HepG2 (cell line): ENCODE measurements at regions not wholly inside any gene's neighbourhood (a gene's known extent, or its start where the extent isn't known, plus 50 kb on each side); places are given as distances from the start of the nearest gene placed in this dataset.

ENCODE experiments used
- ATAC-seq: fragments of 200-7000 bp; cut with Tn5 transposase; 3 replicates; pipeline ENCODE4 v1.9.1; 2020; ENCODE audit warnings: mild to moderate bottlenecking, moderate library complexity
- BruUV-seq: library from RNA; stranded (reverse); fragments of 400-500 nt; replicated peaks from 2 replicates; lab custom pipeline; 2021; lab: Mats Ljungman, UMichigan
- CTCF ChIA-PET: fragments of 300-600 bp; formaldehyde crosslinking; extraction: SDS; loops from one replicate; lab custom pipeline; 2021; ENCODE audit warnings: low total read pairs, inconsistent platforms, low intra/inter-chr PET ratio; lab: Yijun Ruan, JAX
- POLR2A ChIA-PET: fragments of 350-600 bp; sonication (Branson Sonifier 250); formaldehyde crosslinking; loops from one replicate; lab custom pipeline; 2020; ENCODE audit warnings: antibody characterized with exemption, inconsistent platforms; lab: Yijun Ruan, JAX
- DNase-seq: peaks from one replicate; pipeline ENCODE4 v3.0.0-alpha.2; 2015; ENCODE audit warnings: low spot score
- FAIRE-seq: peaks from 3 replicates; lab custom pipeline; 2011; peaks lifted over from hg19 to GRCh38; lab: Jason Lieb, UNC
- H2AFZ ChIP-seq: one replicate; pipeline ENCODE4 v1.6.1; 2011; ENCODE audit warnings: low read length, inconsistent platforms
- H3K27ac ChIP-seq: fragments of 300-600 bp; 3 replicates; pipeline ENCODE4 v1.8.0; 2011; ENCODE audit warnings: mixed run types, mild to moderate bottlenecking, mixed read lengths, low read length, inconsistent platforms; ENCODE audit not compliant: insufficient read depth; ENCODE audit errors: extremely low read length
- H3K27me3 ChIP-seq, 2 experiments: fragments of 200-600 bp in 1 of 2; 2 replicates in 1 of 2; 3 replicates in 1 of 2; pipeline versions ENCODE4 v1.6.0 to v1.8.0; 2011; ENCODE audit warnings: low read length in 2 of 2, mild to moderate bottlenecking in 2 of 2, moderate library complexity in 2 of 2, inconsistent platforms in 1 of 2; ENCODE audit not compliant: insufficient read depth in 2 of 2, control insufficient read depth in 1 of 2
- H3K36me3 ChIP-seq, 2 experiments: fragments of 200-600 bp in 1 of 2; replicated peaks in 1 of 2; 2 replicates in 1 of 2; 3 replicates in 1 of 2; pipeline versions ENCODE4 v1.5.1 to v1.8.0; 2011; ENCODE audit warnings: low read length in 2 of 2, inconsistent platforms in 1 of 2; ENCODE audit not compliant: insufficient read depth in 2 of 2, control insufficient read depth in 1 of 2
- H3K4me1 ChIP-seq: 2 replicates; pipeline ENCODE4 v1.5.1; 2012; ENCODE audit warnings: low read length, inconsistent platforms; ENCODE audit not compliant: insufficient read depth
- H3K4me2 ChIP-seq: 2 replicates; pipeline ENCODE4 v1.6.0; 2011; ENCODE audit warnings: low read depth, low read length, inconsistent platforms
- H3K4me3 ChIP-seq, 3 experiments: fragments of 200-600 bp in 1 of 3; sonication (generic), shearing (Covaris generic) in 1 of 3; replicated peaks in 1 of 3; 2 replicates each; pipeline ENCODE4 v1.5.1; 2011 to 2016; ENCODE audit warnings: low read length in 3 of 3, inconsistent platforms in 2 of 3, low read depth in 2 of 3, mild to moderate bottlenecking in 2 of 3, control low read depth in 1 of 3, mixed read lengths in 1 of 3; ENCODE audit not compliant: insufficient read depth in 1 of 3
- H3K79me2 ChIP-seq: one replicate; pipeline ENCODE4 v1.6.1; 2011; ENCODE audit warnings: low read length, inconsistent platforms; ENCODE audit not compliant: insufficient read depth
- H3K9ac ChIP-seq: 2 replicates; pipeline ENCODE4 v1.6.0; 2011; ENCODE audit warnings: mild to moderate bottlenecking, low read depth, low read length, inconsistent platforms; ENCODE audit not compliant: insufficient read depth
- H3K9me3 ChIP-seq: 2 replicates; pipeline ENCODE4 v1.5.1; 2012; ENCODE audit warnings: mild to moderate bottlenecking, low read length
- H4K20me1 ChIP-seq: 2 replicates; pipeline ENCODE4 v1.6.0; 2011; ENCODE audit warnings: inconsistent platforms, mild to moderate bottlenecking, low read length, moderate library complexity; ENCODE audit not compliant: insufficient read depth
- ATF6 ChIP-seq: sonication (generic); formaldehyde crosslinking; conservative IDR thresholded peaks from 2 replicates; pipeline ENCODE4 v1.4.0; 2020; ENCODE audit warnings: missing genetic modification reagents
- IKZF4 ChIP-seq: sonication (generic); formaldehyde crosslinking; IDR thresholded peaks from 2 replicates; pipeline ENCODE4 v1.5.1; 2020; ENCODE audit warnings: borderline replicate concordance, mild to moderate bottlenecking, low read depth, missing genetic modification reagents; ENCODE audit errors: not compliant biosample characterization
- JARID2 ChIP-seq: sonication (generic); formaldehyde crosslinking; IDR thresholded peaks from 2 replicates; pipeline ENCODE4 v1.8.1; 2023; ENCODE audit warnings: missing genetic modification reagents, inconsistent platforms; ENCODE audit not compliant: insufficient replicate concordance
- LCORL ChIP-seq, 2 experiments: fragments of 450-650 bp in 1 of 2; sonication (generic) in 1 of 2; formaldehyde crosslinking in 1 of 2; IDR thresholded peaks; 2 replicates each; pipeline versions ENCODE4 v1.5.0 to v1.6.1; 2017 to 2020; ENCODE audit warnings: antibody characterized with exemption in 1 of 2, missing genetic modification reagents in 1 of 2
- PREB ChIP-seq: sonication (generic); formaldehyde crosslinking; IDR thresholded peaks from 2 replicates; pipeline ENCODE4 v1.4.0; 2020; ENCODE audit warnings: missing genetic modification reagents
- ZBTB21 ChIP-seq: sonication (generic); formaldehyde crosslinking; IDR thresholded peaks from 2 replicates; pipeline ENCODE4 v1.4.0; 2020; ENCODE audit warnings: missing genetic modification reagents
- ZBTB4 ChIP-seq: sonication (generic); formaldehyde crosslinking; IDR thresholded peaks from 2 replicates; pipeline ENCODE4 v1.4.0; 2020; ENCODE audit warnings: missing genetic modification reagents, mild to moderate bottlenecking, borderline replicate concordance
- ZNF572 ChIP-seq: sonication (generic); formaldehyde crosslinking; IDR thresholded peaks from 2 replicates; pipeline ENCODE4 v1.5.1; 2020; ENCODE audit warnings: mild to moderate bottlenecking, missing genetic modification reagents
- ZNF704 ChIP-seq: sonication (generic); formaldehyde crosslinking; IDR thresholded peaks from 2 replicates; pipeline ENCODE4 v1.8.1; 2023; ENCODE audit warnings: mild to moderate bottlenecking, inconsistent platforms, moderate library complexity, missing genetic modification reagents, borderline replicate concordance
- ZNF720 ChIP-seq: sonication (generic); formaldehyde crosslinking; IDR thresholded peaks from 2 replicates; pipeline ENCODE4 v1.4.0; 2020; ENCODE audit warnings: missing genetic modification reagents
- WGBS: methylation state at CpG from one replicate; pipeline ENCODE4 v1.1.6; 2017; ENCODE audit warnings: low lambda C conversion rate; 5-methylcytosine and 5-hydroxymethylcytosine counted together
- in situ Hi-C: cut with HindIII; loops from 2 replicates; pipeline ENCODE4 v1.10.0; 2017; ENCODE audit warnings: low pct_unique_long_range_greater_than_20kb; ENCODE audit not compliant: extremely low pct_ligation_motif_present
- intact Hi-C: fragments of 100-400 bp; cut with micrococcal nuclease; formaldehyde crosslinking; loops from one replicate; pipeline ENCODE4 v1.10.0; 2022; ENCODE audit not compliant: unreplicated experiment

GRCh38 chr2:34806396-34806795 is 1207.3 kb upstream of the FAM98A start:
- no peak for DNase-seq
- intact Hi-C loops (no loop called here), in situ Hi-C loops (no loop called here)
- no peaks in the 10 kb centered on the region for H3K4me1 ChIP-seq
- no peak overlapping the region for H2AFZ ChIP-seq
- no peak overlapping the region for H3K4me3 ChIP-seq
- ChIA-PET POLR2A (no interaction called here), CTCF (no interaction called here)
- H3K27me3 ChIP-seq: peaks cover 0 to 3% of the 10 kb centered on the region in 2 experiments; a peak in 1 of 5 replicates
- no TSS peak for BruUV-seq
- no peaks in the 10 kb centered on the region for H3K9me3 ChIP-seq
- no peak overlapping the region for H3K9ac ChIP-seq
- no peaks in the 10 kb centered on the region for H4K20me1 ChIP-seq
- no peaks in the 10 kb centered on the region for H3K79me2 ChIP-seq
- FAIRE-seq: no peak
- 4% methylated on average over 3 of the region's 3 CpGs for WGBS
- H3K36me3 ChIP-seq: no peaks in the 10 kb centered on the region
- TF ChIP-seq ZNF572: no peak
- TF ChIP-seq PREB (CRISPR knock-in tag): no peak
- TF ChIP-seq ZBTB4 (CRISPR knock-in tag): no peak
- no peak for TF ChIP-seq ATF6 (CRISPR knock-in tag)
- no peak for TF ChIP-seq JARID2 (CRISPR knock-in tag)
- TF ChIP-seq ZNF704: no peak
- no peak for TF ChIP-seq ZNF720 (CRISPR knock-in tag)
- TF ChIP-seq LCORL (IDR thresholded peaks at IDR 0.05): no peak
- no peak for TF ChIP-seq LCORL (CRISPR knock-in tag; IDR thresholded peaks at IDR 0.05)
- no peak for TF ChIP-seq ZBTB21
- TF ChIP-seq IKZF4 (CRISPR knock-in tag): no peak
- TF ChIP-seq, all 625 proteins: peak for 0
- Histone ChIP-seq H3K27ac (no peak overlapping the region), H3K4me2 (no peak overlapping the region)
- ATAC-seq: no peak
